ENCODE measurements at regions not wholly inside any gene's neighbourhood (a gene's known extent, or its start where the extent isn't known, plus 50 kb on each side); places are given as distances from the start of the nearest gene placed in this dataset.

- TF ChIP-seq CTCF (IDR thresholded peaks at IDR 0.05): no peak
- no peak for TF ChIP-seq POLR2A (IDR thresholded peaks at IDR 0.05)
Observed at GRCh38 chr2:19120941-19121750, 237.3 kb downstream of the OSR1 start.

All from vagina (tissue), 2 donors.